Aorta (tissue), 5 donors: ENCODE measurements at regions not wholly inside any gene's neighbourhood (a gene's known extent, or its start where the extent isn't known, plus 50 kb on each side); places are given as distances from the start of the nearest gene placed in this dataset.

Source experiments
- ATAC-seq: fragments of 200-7000 bp; cut with Tn5 transposase; one replicate; pipeline ENCODE4 v1.9.1; 2022; ENCODE audit warnings: moderate library complexity; ENCODE audit not compliant: low FRiP score
- DNase-seq, 2 donors: peaks; one replicate each; pipeline ENCODE4 v3.0.0-alpha.2; 2020
- H3K27ac ChIP-seq, 2 donors: one replicate each; pipeline ENCODE4 v1.5.1; 2013; ENCODE audit warnings: low read length in 2 of 2, mild to moderate bottlenecking in 2 of 2, moderate library complexity in 2 of 2, control low read depth in 1 of 2, inconsistent platforms in 1 of 2, low read depth in 1 of 2
- H3K27me3 ChIP-seq, 2 donors: one replicate each; pipeline ENCODE4 v1.6.1; 2013; ENCODE audit warnings: control low read depth in 1 of 2, low read length in 1 of 2, mild to moderate bottlenecking in 1 of 2, moderate library complexity in 1 of 2; ENCODE audit not compliant: insufficient read depth in 2 of 2, control insufficient read depth in 1 of 2
- H3K36me3 ChIP-seq, 2 donors: one replicate each; pipeline ENCODE4 v1.6.1; 2013; ENCODE audit warnings: control low read depth in 1 of 2, low read length in 1 of 2, mild to moderate bottlenecking in 1 of 2; ENCODE audit not compliant: insufficient read depth in 2 of 2, control insufficient read depth in 1 of 2
- H3K4me1 ChIP-seq, 2 donors: one replicate each; pipeline ENCODE4 v1.6.1; 2013; ENCODE audit warnings: low read length in 2 of 2, control low read depth in 1 of 2, mild to moderate bottlenecking in 1 of 2, moderate library complexity in 1 of 2; ENCODE audit not compliant: insufficient read depth in 2 of 2, control insufficient read depth in 1 of 2
- H3K4me3 ChIP-seq, 2 donors: one replicate each; pipeline ENCODE4 v1.5.1; 2013; ENCODE audit warnings: low read length in 2 of 2, control low read depth in 1 of 2, mild to moderate bottlenecking in 1 of 2
- H3K9me3 ChIP-seq: one replicate; pipeline ENCODE4 v1.6.1; 2013; ENCODE audit warnings: mild to moderate bottlenecking, low read length; ENCODE audit not compliant: control insufficient read depth
- WGBS, 2 donors: extraction: QIAGEN DNeasy Blood & Tissue Kit; methylation state at CpG; one replicate each; pipeline ENCODE4 v1.1.7; 2013; 5-methylcytosine and 5-hydroxymethylcytosine counted together
- intact Hi-C, 2 donors: fragments of 100-400 bp; cut with DNase I; formaldehyde crosslinking; loops; one replicate each; pipeline versions ENCODE4 v1.14.2 to v1.15.0; 2022
- donor health status: healthy with polysubstance abuse.
- donor health status: Bipolar disorder and iron deficiency.
- donor health status: DM: no; HTN: no; CAD: no.
- donor health status: DM: no; HTN: no; CAD: no.
- donor health status: DM: yes; HTN: yes; CAD: no.

DNA sequence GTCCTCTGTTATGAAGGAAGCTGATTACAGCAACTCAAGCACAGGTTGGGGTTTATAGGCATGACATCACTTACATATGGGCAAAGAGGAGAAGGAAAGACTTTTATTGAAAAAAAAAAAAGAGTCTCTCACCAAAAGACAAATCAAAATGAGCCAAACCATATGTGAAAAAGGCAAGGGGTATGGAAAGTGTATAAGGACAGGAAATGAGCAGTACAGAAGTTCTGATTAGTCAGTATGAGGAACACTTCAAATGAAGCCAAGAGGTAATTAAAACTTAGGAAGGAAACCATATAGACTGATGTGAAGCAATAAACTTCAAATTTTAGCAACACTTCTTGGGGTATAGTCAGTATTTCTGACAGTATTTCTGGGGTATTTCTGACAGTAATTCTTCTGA, 1372.6 kb downstream of the CDH11 start:
- ATAC-seq (no peak), DNase-seq (no peak)
- Histone ChIP-seq H3K36me3 (no peaks in the 10 kb centered on the region), H3K27ac (no peak overlapping the region), H3K9me3 (no peaks in the 10 kb centered on the region), H3K4me3 (no peak overlapping the region), H3K4me1 (no peaks in the 10 kb centered on the region), H3K27me3 (no peaks in the 10 kb centered on the region)
- intact Hi-C loops = no loop called here

DNA sequence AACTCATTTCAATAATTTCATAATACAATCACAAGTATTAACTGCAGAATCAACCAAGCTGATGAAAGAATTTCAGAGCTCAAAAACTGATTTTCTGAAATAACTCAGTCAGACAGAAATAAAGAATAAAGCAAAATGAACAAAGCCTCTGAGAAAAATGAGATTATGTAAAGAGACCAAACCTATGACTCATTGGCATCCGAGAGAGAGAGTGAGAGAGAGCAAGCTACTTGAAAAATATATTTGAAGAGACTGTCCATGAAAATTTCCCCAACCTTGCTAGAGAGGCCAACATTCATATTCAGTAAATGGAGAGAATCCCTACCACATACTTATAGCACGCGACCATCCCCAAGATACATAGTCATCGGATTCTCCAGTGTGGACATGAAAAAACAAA, 1376.4 kb downstream of the CDH11 start:
- Histone ChIP-seq H3K4me1 (no peaks in the 10 kb centered on the region), H3K36me3 (no peaks in the 10 kb centered on the region), H3K27me3 (no peaks in the 10 kb centered on the region), H3K4me3 (no peak overlapping the region), H3K9me3 (no peaks in the 10 kb centered on the region), H3K27ac (no peak overlapping the region)
- intact Hi-C loops = no loop called here
- 76 to 86% methylated on average over 4 of the region's 4 CpGs for WGBS, 2 donors
- DNase-seq (no peak), ATAC-seq (no peak)

DNA sequence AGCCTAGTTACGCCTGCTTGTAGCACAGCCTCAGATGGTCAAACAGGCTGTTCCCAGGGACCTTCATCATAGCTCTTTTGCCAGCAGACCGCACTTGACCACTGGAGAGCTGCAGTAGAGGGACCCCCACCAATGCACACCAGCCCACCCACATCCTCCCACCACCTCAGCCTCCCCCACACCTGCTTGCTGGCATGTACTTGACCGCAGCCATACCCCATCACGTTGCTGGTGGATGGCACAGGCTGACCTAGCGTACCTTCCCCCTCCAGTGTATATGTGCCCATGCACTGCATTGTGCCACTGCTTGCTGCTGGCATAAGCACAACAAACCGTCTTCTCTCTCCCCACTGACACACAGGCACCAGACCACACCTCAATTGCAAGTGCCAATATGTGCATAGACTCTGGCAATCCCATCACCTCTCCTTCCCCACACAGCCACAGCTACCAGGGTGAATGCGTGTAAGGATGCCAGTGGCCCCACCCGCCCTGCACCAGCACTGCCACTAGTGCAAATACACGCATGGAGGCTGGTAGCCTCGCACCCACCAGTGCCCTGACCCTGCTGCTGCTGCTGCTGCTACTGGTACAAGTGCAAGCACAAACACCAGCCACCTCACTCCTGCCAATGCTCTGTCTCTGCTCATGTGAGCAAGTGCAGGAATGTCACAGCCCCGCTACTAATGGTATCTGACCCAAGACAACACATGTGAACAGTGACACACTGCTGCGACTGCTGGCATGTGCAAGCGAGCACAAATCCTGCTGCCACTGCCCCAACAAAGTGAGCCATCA, 1377.6 kb downstream of the CDH11 start:
- ATAC-seq (no peak), DNase-seq (peak in 1 of 2 donors; percentile 56)
- no peaks in the 10 kb centered on the region for H3K27me3 ChIP-seq
- no peaks in the 10 kb centered on the region for H3K36me3 ChIP-seq
- H3K4me1 ChIP-seq = no peaks in the 10 kb centered on the region
- no peaks in the 10 kb centered on the region for H3K9me3 ChIP-seq
- no peak overlapping the region for H3K4me3 ChIP-seq
- intact Hi-C loops = no loop called here
- WGBS, 2 donors = 91 to 95% methylated on average over 13 of the region's 13 CpGs
- no peak overlapping the region for H3K27ac ChIP-seq

DNA sequence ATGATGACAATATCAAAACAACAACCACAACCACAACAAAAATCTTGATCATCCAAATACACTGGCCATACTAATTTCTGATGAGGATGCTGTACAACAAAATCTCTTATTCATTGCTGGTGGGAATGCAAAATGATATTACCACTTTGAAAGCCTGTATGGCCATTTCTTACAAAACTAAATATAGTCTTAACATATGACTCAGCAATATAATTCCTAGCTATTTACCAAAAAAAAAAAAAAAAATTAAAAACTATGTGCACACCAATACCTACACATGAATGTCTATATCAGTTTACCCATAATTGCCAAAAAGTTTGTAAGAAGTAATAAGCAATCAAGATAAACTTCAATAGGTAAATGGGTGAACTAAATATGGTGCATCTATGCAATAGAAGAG, 1379.7 kb downstream of the CDH11 start:
- Histone ChIP-seq H3K36me3 (no peaks in the 10 kb centered on the region), H3K4me3 (no peak overlapping the region), H3K27ac (no peak overlapping the region), H3K27me3 (no peaks in the 10 kb centered on the region), H3K9me3 (no peaks in the 10 kb centered on the region), H3K4me1 (no peaks in the 10 kb centered on the region)
- ATAC-seq (no peak), DNase-seq (no peak)
- intact Hi-C loops = no loop called here

DNA sequence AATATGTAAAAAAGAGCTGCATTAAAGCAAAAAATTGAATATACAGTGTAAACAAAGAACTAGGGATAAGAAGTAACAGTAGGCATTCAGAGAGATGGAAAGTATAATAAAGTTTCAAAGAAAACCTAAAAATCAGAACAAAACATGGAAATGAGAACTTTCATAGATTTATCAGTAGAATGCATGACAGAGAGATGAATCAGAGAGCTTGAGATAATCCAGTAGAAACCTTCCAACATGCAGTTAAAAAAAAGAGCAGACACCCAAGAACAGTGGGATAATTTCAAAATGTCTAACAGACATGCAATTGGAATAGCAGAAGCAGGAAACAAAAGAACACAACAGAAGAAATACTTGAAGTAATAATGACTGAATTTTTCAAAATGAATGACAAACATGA, 1384.2 kb downstream of the CDH11 start:
- Histone ChIP-seq H3K27ac (no peak overlapping the region), H3K36me3 (no peaks in the 10 kb centered on the region), H3K27me3 (no peaks in the 10 kb centered on the region), H3K4me1 (peaks cover 0 to 4% of the 10 kb centered on the region in 2 donors), H3K4me3 (no peak overlapping the region), H3K9me3 (no peaks in the 10 kb centered on the region)
- ATAC-seq (no peak), DNase-seq (no peak)
- intact Hi-C loops = no loop called here

DNA sequence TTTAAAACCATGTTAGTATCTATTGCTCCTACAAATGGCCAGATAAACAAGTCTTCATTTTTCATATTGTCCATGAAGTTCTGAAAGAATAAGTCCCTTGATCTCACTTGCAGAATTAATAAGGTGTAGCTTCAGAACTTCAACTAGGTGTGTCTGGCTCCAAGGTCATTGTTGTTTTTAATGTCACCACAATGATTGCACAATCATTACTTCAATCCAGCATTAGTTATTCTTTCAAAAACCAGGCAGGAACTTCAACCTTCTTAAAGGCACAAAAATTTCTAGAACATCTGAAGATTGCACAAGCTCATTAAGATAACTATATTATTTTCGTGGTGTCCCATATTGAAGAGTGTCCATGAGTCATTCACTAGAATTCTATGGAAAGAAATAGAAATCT, 1386.4 kb downstream of the CDH11 start:
- Histone ChIP-seq H3K4me3 (no peak overlapping the region), H3K36me3 (no peaks in the 10 kb centered on the region), H3K27me3 (no peaks in the 10 kb centered on the region), H3K9me3 (no peaks in the 10 kb centered on the region), H3K27ac (no peak overlapping the region), H3K4me1 (peaks cover 0 to 4% of the 10 kb centered on the region in 2 donors)
- intact Hi-C loops = no loop called here
- DNase-seq = no peak
- no peak for ATAC-seq
- whole genome bisulfite sequencing, 2 donors = 80 to 85% methylated on average over 1 of the region's 1 CpG

DNA sequence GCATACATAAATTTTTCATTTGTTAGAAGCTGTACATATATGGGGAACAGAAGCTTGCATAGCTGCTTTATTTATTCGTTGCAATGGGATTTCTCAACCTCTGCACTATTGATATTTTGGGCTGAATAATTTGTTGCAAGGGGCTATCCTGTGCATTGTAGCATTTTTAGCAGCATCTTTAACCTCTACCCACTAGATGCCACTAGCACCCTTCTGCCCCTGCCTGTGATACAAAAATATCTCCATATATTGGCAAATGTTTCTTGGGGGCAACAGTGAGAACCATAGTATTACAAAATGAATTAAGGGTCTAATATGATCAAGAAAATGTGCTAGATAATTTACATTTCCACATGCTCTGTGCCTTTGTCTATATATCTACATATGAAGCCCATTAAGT, 1401.0 kb downstream of the CDH11 start:
- H3K36me3 ChIP-seq = no peaks in the 10 kb centered on the region
- 51 to 53% methylated on average over 1 of the region's 1 CpG for WGBS, 2 donors
- H3K27me3 ChIP-seq = no peaks in the 10 kb centered on the region
- no peak overlapping the region for H3K4me3 ChIP-seq
- DNase-seq (no peak), ATAC-seq (no peak)
- no peaks in the 10 kb centered on the region for H3K9me3 ChIP-seq
- intact Hi-C loops = no loop called here
- no peaks in the 10 kb centered on the region for H3K4me1 ChIP-seq
- no peak overlapping the region for H3K27ac ChIP-seq

DNA sequence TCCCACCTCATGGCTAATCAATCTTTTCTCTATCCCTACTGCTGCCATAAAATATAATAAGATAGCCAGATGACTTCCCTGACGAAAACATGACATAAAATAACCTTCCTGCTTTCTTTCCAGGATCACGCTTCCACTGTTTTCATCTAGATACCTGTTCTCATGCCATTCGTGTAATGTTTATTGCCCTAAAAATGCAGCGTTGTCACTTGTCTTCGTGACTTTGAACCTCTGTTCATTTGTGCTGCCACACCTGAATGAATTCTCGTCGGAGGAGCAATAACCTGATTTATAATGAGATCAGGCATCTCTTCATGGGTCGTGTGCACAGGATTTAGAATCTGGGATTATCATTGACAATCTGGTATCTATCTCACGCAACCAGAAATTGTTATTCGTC, 1401.9 kb downstream of the CDH11 start:
- Histone ChIP-seq H3K36me3 (no peaks in the 10 kb centered on the region), H3K27me3 (no peaks in the 10 kb centered on the region), H3K4me1 (no peaks in the 10 kb centered on the region), H3K9me3 (no peaks in the 10 kb centered on the region), H3K4me3 (no peak overlapping the region), H3K27ac (no peak overlapping the region)
- WGBS, 2 donors = 88 to 90% methylated on average over 10 of the region's 10 CpGs
- intact Hi-C loops = no loop called here
- no peak for ATAC-seq
- DNase-seq = no peak

DNA sequence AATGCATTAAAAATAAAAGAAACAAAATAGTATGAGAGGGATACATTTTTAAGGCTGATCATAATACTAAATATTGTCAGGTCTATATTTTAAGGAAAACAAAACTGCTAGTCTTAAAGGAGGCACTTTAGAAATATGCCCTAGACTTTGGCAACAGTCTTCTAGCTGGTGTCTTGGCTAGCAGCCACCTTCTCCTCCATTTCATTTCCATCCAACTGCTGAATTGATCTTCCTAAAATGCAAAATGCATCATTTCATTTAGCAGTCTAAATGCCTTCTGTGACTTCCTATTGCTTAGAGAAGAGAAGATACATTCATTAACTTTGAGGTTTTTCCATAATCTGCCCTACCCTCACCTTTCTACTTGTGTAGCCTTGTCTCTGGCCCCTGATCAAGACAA, 1404.1 kb downstream of the CDH11 start:
- DNase-seq (no peak), ATAC-seq (no peak)
- Histone ChIP-seq H3K4me1 (no peaks in the 10 kb centered on the region), H3K9me3 (no peaks in the 10 kb centered on the region), H3K27ac (no peak overlapping the region), H3K36me3 (no peaks in the 10 kb centered on the region), H3K27me3 (no peaks in the 10 kb centered on the region), H3K4me3 (no peak overlapping the region)
- intact Hi-C loops = no loop called here
